IMR-90 (cell line): ENCODE measurements at regions not wholly inside any gene's neighbourhood (a gene's known extent, or its start where the extent isn't known, plus 50 kb on each side); places are given as distances from the start of the nearest gene placed in this dataset.

Experiments used
- ATAC-seq: fragments of 200-7000 bp; cut with Tn5 transposase; 2 replicates; pipeline ENCODE4 v1.9.1; 2020; ENCODE audit warnings: low read depth, mild to moderate bottlenecking, moderate library complexity
- BruUV-seq: library from RNA; stranded (reverse); fragments of 400-500 nt; replicated peaks from 2 replicates; lab custom pipeline; 2021; lab: Mats Ljungman, UMichigan
- CTCF ChIA-PET: fragments of 300-600 bp; formaldehyde crosslinking; extraction: SDS; loops from one replicate; lab custom pipeline; 2021; ENCODE audit warnings: antibody characterized with exemption; lab: Yijun Ruan, JAX
- POLR2A ChIA-PET: fragments of 300-600 bp; sonication (Branson Sonifier 250); formaldehyde crosslinking; loops from one replicate; lab custom pipeline; 2022; ENCODE audit warnings: antibody characterized with exemption; ENCODE audit not compliant: unreplicated experiment; lab: Charles Lee
- DNase-seq: peaks from one replicate; pipeline ENCODE4 v3.0.0; 2013
- H2AFZ ChIP-seq: replicated peaks from 2 replicates; pipeline ENCODE3; 2013; ENCODE audit warnings: low read length, mild to moderate bottlenecking; ENCODE audit not compliant: poor library complexity
- H2AK5ac ChIP-seq: 2 replicates; pipeline ENCODE4 v1.6.1; 2013; ENCODE audit warnings: low read depth, low read length, inconsistent platforms
- H2AK9ac ChIP-seq: replicated peaks from 2 replicates; pipeline ENCODE3; 2013; ENCODE audit warnings: mild to moderate bottlenecking, low read depth, low read length, moderate library complexity; ENCODE audit not compliant: poor library complexity
- H2BK120ac ChIP-seq: 2 replicates; pipeline ENCODE4 v1.6.1; 2013; ENCODE audit warnings: low read depth, low read length, inconsistent platforms
- H2BK15ac ChIP-seq: 3 replicates; pipeline ENCODE4 v1.6.1; 2013; ENCODE audit warnings: low read depth, low read length, inconsistent platforms
- H2BK20ac ChIP-seq: 2 replicates; pipeline ENCODE4 v1.6.1; 2013; ENCODE audit warnings: low read depth, mild to moderate bottlenecking, inconsistent platforms, low read length, moderate library complexity
- H2BK5ac ChIP-seq: 2 replicates; pipeline ENCODE4 v1.6.1; 2013; ENCODE audit warnings: mild to moderate bottlenecking, low read depth, low read length, inconsistent platforms; ENCODE audit not compliant: poor library complexity, severe bottlenecking
- H3K14ac ChIP-seq: replicated peaks from 2 replicates; pipeline ENCODE4 v1.6.1; 2013; ENCODE audit warnings: low read depth, low read length, inconsistent platforms
- H3K18ac ChIP-seq: 2 replicates; pipeline ENCODE4 v1.6.1; 2013; ENCODE audit warnings: low read depth, low read length, control low read depth
- H3K23ac ChIP-seq: 2 replicates; pipeline ENCODE4 v1.6.1; 2013; ENCODE audit warnings: low read depth, low read length, inconsistent platforms
- H3K27ac ChIP-seq: 2 replicates; pipeline ENCODE4 v1.5.1; 2013; ENCODE audit warnings: mild to moderate bottlenecking, control low read depth, low read length; ENCODE audit not compliant: insufficient read depth
- H3K27me3 ChIP-seq: 2 replicates; pipeline ENCODE4 v1.6.1; 2013; ENCODE audit warnings: low read length; ENCODE audit not compliant: control insufficient read depth, insufficient read depth
- H3K36me3 ChIP-seq: 2 replicates; pipeline ENCODE4 v1.6.1; 2013; ENCODE audit warnings: low read length, mixed read lengths; ENCODE audit not compliant: control insufficient read depth, insufficient read depth
- H3K4ac ChIP-seq: 2 replicates; pipeline ENCODE4 v1.6.1; 2013; ENCODE audit warnings: low read depth, low read length, inconsistent platforms
- H3K4me1 ChIP-seq: 2 replicates; pipeline ENCODE4 v1.6.1; 2013; ENCODE audit warnings: low read length, mixed read lengths; ENCODE audit not compliant: control insufficient read depth, insufficient read depth
- H3K4me2 ChIP-seq: 2 replicates; pipeline ENCODE4 v1.6.1; 2013; ENCODE audit warnings: low read depth, mild to moderate bottlenecking, control low read depth, low read length, moderate library complexity
- H3K4me3 ChIP-seq: 2 replicates; pipeline ENCODE4 v1.5.1; 2013; ENCODE audit warnings: low read depth, mild to moderate bottlenecking, control low read depth, low read length, moderate library complexity; ENCODE audit not compliant: insufficient read depth
- H3K56ac ChIP-seq: 2 replicates; pipeline ENCODE4 v1.6.1; 2013; ENCODE audit warnings: low read length, inconsistent platforms; ENCODE audit not compliant: insufficient read depth; ENCODE audit errors: extremely low read depth
- H3K79me1 ChIP-seq, 2 experiments: 2 replicates each; pipeline ENCODE4 v1.6.1; 2013; ENCODE audit warnings: low read length in 2 of 2, inconsistent platforms in 1 of 2, low read depth in 1 of 2
- H3K9ac ChIP-seq: 2 replicates; pipeline ENCODE4 v1.6.1; 2013; ENCODE audit warnings: low read depth, low read length, control low read depth
- H3K9me1 ChIP-seq: 2 replicates; pipeline ENCODE4 v1.6.1; 2013; ENCODE audit warnings: low read length, inconsistent platforms; ENCODE audit not compliant: insufficient read depth
- H3K9me3 ChIP-seq: 2 replicates; pipeline ENCODE4 v1.6.1; 2013; ENCODE audit warnings: low read length; ENCODE audit not compliant: control insufficient read depth, insufficient read depth
- H4K20me1 ChIP-seq: 2 replicates; pipeline ENCODE4 v1.6.1; 2013; ENCODE audit warnings: low read length, inconsistent platforms; ENCODE audit not compliant: insufficient read depth
- H4K5ac ChIP-seq: 2 replicates; pipeline ENCODE4 v1.6.1; 2013; ENCODE audit warnings: mild to moderate bottlenecking, low read depth, low read length, control low read depth
- H4K8ac ChIP-seq, 2 experiments: 2 replicates each; pipeline ENCODE4 v1.6.1; 2013; ENCODE audit warnings: low read depth in 2 of 2, low read length in 2 of 2, control low read depth in 1 of 2, inconsistent platforms in 1 of 2
- H4K91ac ChIP-seq: 2 replicates; pipeline ENCODE4 v1.6.1; 2013; ENCODE audit warnings: low read depth, low read length, inconsistent platforms; ENCODE audit not compliant: insufficient read depth
- BHLHE40 ChIP-seq: fragments of 150-350 bp; IDR thresholded peaks from 2 replicates; pipeline ENCODE4 v1.6.1; 2016; ENCODE audit warnings: mild to moderate bottlenecking, low read depth, low read length
- RAD21 ChIP-seq: IDR thresholded peaks from 2 replicates; pipeline ENCODE4 v1.6.1; 2012; ENCODE audit warnings: low read length, improper control_type of control experiment
- whole genome bisulfite sequencing, 2 experiments: methylation state at CpG; one replicate each; pipeline versions ENCODE4 v1.1.5 to v1.1.7; 2013; ENCODE audit warnings: missing lambda C conversion rate in 2 of 2; ENCODE audit not compliant: insufficient read length in 1 of 2; ENCODE audit errors: extremely low coverage in 2 of 2; 5-methylcytosine and 5-hydroxymethylcytosine counted together
- dilution Hi-C: fragments of 300-500 bp; cut with HindIII; formaldehyde crosslinking; loops from one replicate; pipeline ENCODE4 v1.14.3; 2018; ENCODE audit warnings: low sequenced_read_pairs; ENCODE audit not compliant: unreplicated experiment
- in situ Hi-C: fragments of 300-500 bp; cut with MboI; formaldehyde crosslinking; loops from 3 replicates; pipeline ENCODE4 v1.14.3; 2019; ENCODE audit warnings: low sequenced_read_pairs, inconsistent platforms, mixed read lengths
- intact Hi-C: fragments of 100-400 bp; cut with micrococcal nuclease; formaldehyde crosslinking; loops from 2 replicates; pipeline ENCODE4 v1.10.0; 2022

DNA sequence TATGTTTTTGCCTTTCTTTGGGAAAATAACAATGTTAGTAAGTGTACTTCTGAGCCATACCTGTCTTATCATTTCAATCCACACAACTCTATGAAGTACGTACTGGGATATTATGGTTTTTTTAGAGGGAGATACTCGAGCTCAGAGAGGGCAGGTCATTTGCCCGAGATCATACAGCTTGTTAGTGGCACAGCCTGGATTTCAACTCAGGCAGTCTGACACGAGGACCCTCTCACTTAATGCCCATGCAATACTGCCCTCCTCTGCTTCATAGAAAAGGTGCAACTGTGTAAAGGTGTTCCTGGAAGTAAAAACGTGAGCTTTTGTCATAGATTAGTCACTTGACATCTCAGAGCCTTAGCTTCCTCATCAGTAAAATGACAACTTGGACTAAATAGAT, 128.0 kb downstream of the NDUFA12 start:
- Histone ChIP-seq H4K91ac (no peak overlapping the region), H3K4me2 (no peak overlapping the region), H3K79me1 (no peaks in the 10 kb centered on the region), H4K8ac (no peak overlapping the region), H3K27me3 (peaks cover 50% of the 10 kb centered on the region), H2AK9ac (no peak overlapping the region), H3K56ac (no peak overlapping the region), H3K36me3 (no peaks in the 10 kb centered on the region), H3K23ac (no peak overlapping the region), H2BK120ac (no peak overlapping the region), H3K27ac (no peak overlapping the region), H2BK15ac (no peak overlapping the region), H3K9me1 (no peaks in the 10 kb centered on the region), H3K14ac (no peak overlapping the region), H4K20me1 (no peaks in the 10 kb centered on the region), H3K9ac (no peak overlapping the region), H2AFZ (no peak overlapping the region), H3K4ac (no peak overlapping the region), H4K5ac (no peak overlapping the region), H3K18ac (no peak overlapping the region), H3K9me3 (0 out of 2 replicates have a peak, but pooled peaks cover 2% of the 10 kb centered on the region), H2BK20ac (no peak overlapping the region), H2AK5ac (no peak overlapping the region), H3K4me3 (no peak overlapping the region), H2BK5ac (no peak overlapping the region), H3K4me1 (no peaks in the 10 kb centered on the region)
- BruUV-seq, result no TSS peak
- CTCF ChIA-PET, result no interaction called here
- POLR2A ChIA-PET, result no interaction called here
- TF ChIP-seq RAD21 (peak; percentile 14; the same call in 1 of the 2 replicates), BHLHE40 (no peak)
- no CpG with 5 or more reads among the region's 5 CpGs for WGBS, 2 experiments
- ATAC-seq (no peak), DNase-seq (no peak)
- intact Hi-C loops (no loop called here), dilution Hi-C loops (no loop called here), in situ Hi-C loops (no loop called here)
